GM23338 (cell line): ENCODE measurements at regions not wholly inside any gene's neighbourhood (a gene's known extent, or its start where the extent isn't known, plus 50 kb on each side); places are given as distances from the start of the nearest gene placed in this dataset.

ENCODE experiments used
- ATAC-seq: fragments of 200-7000 bp; cut with Tn5 transposase; 3 replicates; pipeline ENCODE4 v1.9.1; 2020
- DNase-seq: peaks from one replicate; pipeline ENCODE4 v3.0.0-alpha.2; 2015; ENCODE audit warnings: low spot score
- H2AFZ ChIP-seq: fragments of 200-600 bp; sonication (generic); 2 replicates; pipeline ENCODE4 v1.8.0; 2016; ENCODE audit warnings: antibody characterized with exemption, mild to moderate bottlenecking, moderate library complexity
- H3F3A ChIP-seq: fragments of 200-600 bp; sonication (generic); replicated peaks from 2 replicates; pipeline ENCODE4 v1.8.0; 2017; ENCODE audit warnings: antibody characterized with exemption, mixed run types, low read depth
- H3K27ac ChIP-seq: fragments of 200-600 bp; sonication (generic); 2 replicates; pipeline ENCODE4 v1.6.1; 2016; ENCODE audit warnings: low read depth
- H3K27me3 ChIP-seq: fragments of 200-600 bp; sonication (generic); 2 replicates; pipeline ENCODE4 v1.8.0; 2016; ENCODE audit warnings: mild to moderate bottlenecking, mixed run types, moderate library complexity; ENCODE audit not compliant: insufficient read depth
- H3K36me3 ChIP-seq: fragments of 200-600 bp; sonication (generic); 2 replicates; pipeline ENCODE4 v1.8.0; 2016; ENCODE audit warnings: mild to moderate bottlenecking; ENCODE audit not compliant: insufficient read depth
- H3K4me1 ChIP-seq: fragments of 200-600 bp; sonication (generic); 2 replicates; pipeline ENCODE4 v1.8.0; 2016; ENCODE audit warnings: mild to moderate bottlenecking, moderate library complexity; ENCODE audit not compliant: insufficient read depth
- H3K4me2 ChIP-seq: fragments of 200-600 bp; sonication (generic); 2 replicates; pipeline ENCODE4 v1.7.1; 2017; ENCODE audit warnings: mixed run types
- H3K4me3 ChIP-seq: fragments of 200-600 bp; sonication (generic); 2 replicates; pipeline ENCODE4 v1.6.1; 2016; ENCODE audit warnings: mixed run types
- H3K79me2 ChIP-seq: fragments of 200-600 bp; sonication (generic); replicated peaks from 2 replicates; pipeline ENCODE4 v1.8.0; 2017; ENCODE audit warnings: mild to moderate bottlenecking; ENCODE audit not compliant: insufficient read depth
- H3K9me2 ChIP-seq: fragments of 200-600 bp; sonication (generic); 2 replicates; pipeline ENCODE4 v1.8.0; 2017; ENCODE audit not compliant: insufficient read depth
- H4K20me1 ChIP-seq: fragments of 200-600 bp; sonication (generic); replicated peaks from 2 replicates; pipeline ENCODE4 v1.8.0; 2017; ENCODE audit warnings: mild to moderate bottlenecking; ENCODE audit not compliant: insufficient read depth
- H3K27ac Mint-ChIP-seq: 2 replicates; pipeline ENCODE4 v1.8.0; 2020; ENCODE audit warnings: inconsistent platforms, mild to moderate bottlenecking, moderate library complexity, mixed read lengths
- H3K27me3 Mint-ChIP-seq: 3 replicates; pipeline ENCODE4 v1.8.0; 2022; ENCODE audit warnings: low read depth, mild to moderate bottlenecking, moderate library complexity, mixed read lengths, inconsistent platforms; ENCODE audit not compliant: insufficient read depth, poor library complexity
- H3K36me3 Mint-ChIP-seq: 3 replicates; pipeline ENCODE4 v1.8.0; 2021; ENCODE audit warnings: low read depth, mild to moderate bottlenecking, inconsistent platforms, moderate library complexity, mixed read lengths
- H3K4me1 Mint-ChIP-seq: 3 replicates; pipeline ENCODE4 v1.8.0; 2020; ENCODE audit warnings: mild to moderate bottlenecking, inconsistent platforms, mixed read lengths
- H3K4me3 Mint-ChIP-seq: 3 replicates; pipeline ENCODE4 v1.8.0; 2021; ENCODE audit warnings: moderate library complexity, mild to moderate bottlenecking, inconsistent platforms, mixed read lengths
- H3K9me3 Mint-ChIP-seq: 3 replicates; pipeline ENCODE4 v1.8.0; 2020; ENCODE audit warnings: moderate library complexity, mild to moderate bottlenecking, inconsistent platforms, mixed read lengths
- CREB1 ChIP-seq: fragments of 250-450 bp; sonication (Bioruptor Pico); IDR thresholded peaks from 2 replicates; pipeline ENCODE4 v1.5.0; 2020; ENCODE audit warnings: low read depth, mild to moderate bottlenecking, moderate library complexity
- CTCF ChIP-seq, 2 experiments: fragments of 200-600 bp in 1 of 2; sonication (generic) in 1 of 2; conservative IDR thresholded peaks; 2 replicates each; pipeline versions ENCODE4 v1.5.1 to v1.6.1; 2016 to 2017; ENCODE audit warnings: antibody characterized with exemption in 2 of 2, low read depth in 2 of 2, mild to moderate bottlenecking in 2 of 2, moderate library complexity in 1 of 2
- ETS1 ChIP-seq: IDR thresholded peaks from 2 replicates; pipeline ENCODE4 v1.6.1; 2016; ENCODE audit warnings: antibody characterized with exemption
- EZH2 ChIP-seq: fragments of 200-600 bp; sonication (generic); IDR thresholded peaks from one replicate; pipeline ENCODE4 v1.8.0; 2017; ENCODE audit warnings: antibody characterized with exemption, mild to moderate bottlenecking, low read depth; ENCODE audit not compliant: unreplicated experiment
- EZH2phosphoT487 ChIP-seq: fragments of 200-600 bp; sonication (generic); IDR thresholded peaks from one replicate; pipeline ENCODE4 v1.8.1; 2018; ENCODE audit warnings: antibody characterized with exemption; ENCODE audit not compliant: unreplicated experiment
- JUNB ChIP-seq: IDR thresholded peaks from one replicate; pipeline ENCODE4 v1.6.1; 2016; ENCODE audit warnings: antibody characterized with exemption; ENCODE audit not compliant: unreplicated experiment
- NANOG ChIP-seq: IDR thresholded peaks from 2 replicates; pipeline ENCODE4 v1.6.1; 2016; ENCODE audit warnings: antibody characterized with exemption, borderline replicate concordance
- POLR2AphosphoS5 ChIP-seq: IDR thresholded peaks from 2 replicates; pipeline ENCODE4 v1.6.1; 2016; ENCODE audit warnings: antibody characterized with exemption, low read depth
- REST ChIP-seq: IDR thresholded peaks from one replicate; pipeline ENCODE4 v1.6.1; 2018; ENCODE audit warnings: antibody characterized with exemption; ENCODE audit not compliant: unreplicated experiment
- STAT1 ChIP-seq: IDR thresholded peaks from one replicate; pipeline ENCODE4 v1.6.1; 2016; ENCODE audit warnings: antibody characterized with exemption; ENCODE audit not compliant: unreplicated experiment
- ZNF114 ChIP-seq: fragments of 250-450 bp; sonication (Bioruptor Pico); IDR thresholded peaks from 2 replicates; pipeline ENCODE4 v1.5.0; 2020; ENCODE audit warnings: mild to moderate bottlenecking, moderate library complexity
- ZNF331 ChIP-seq: fragments of 250-450 bp; sonication (Bioruptor Pico); IDR thresholded peaks from 2 replicates; pipeline ENCODE4 v1.5.0; 2020; ENCODE audit warnings: low read depth, mild to moderate bottlenecking, moderate library complexity
- ZNF462 ChIP-seq: fragments of 250-450 bp; sonication (Bioruptor Pico); IDR thresholded peaks from 2 replicates; pipeline ENCODE4 v1.5.0; 2020; ENCODE audit warnings: mild to moderate bottlenecking, moderate library complexity

GRCh38 chr1:78762113-78762512 lies 112.5 kb downstream of the IFI44 start:
- Mint-ChIP-seq H3K36me3 (no peaks in the 10 kb centered on the region), H3K27ac (no peak overlapping the region), H3K4me3 (no peak overlapping the region), H3K27me3 (no peaks in the 10 kb centered on the region), H3K4me1 (no peaks in the 10 kb centered on the region), H3K9me3 (no peaks in the 10 kb centered on the region)
- Histone ChIP-seq H3K27ac (no peak overlapping the region), H2AFZ (no peak overlapping the region; the same call in 1 of the 2 replicates), H3K79me2 (no peaks in the 10 kb centered on the region), H3K9me2 (no peaks in the 10 kb centered on the region), H3K36me3 (no peaks in the 10 kb centered on the region), H4K20me1 (no peaks in the 10 kb centered on the region), H3K4me1 (no peaks in the 10 kb centered on the region), H3F3A (no peaks in the 10 kb centered on the region), H3K4me3 (no peak overlapping the region), H3K27me3 (no peaks in the 10 kb centered on the region), H3K4me2 (no peak overlapping the region)
- TF ChIP-seq CREB1 (CRISPR knock-in tag) (no peak), REST (no peak), ZNF462 (CRISPR knock-in tag) (no peak), ZNF114 (no peak), EZH2 (no peak), STAT1 (no peak), NANOG (no peak), EZH2phosphoT487 (no peak), POLR2AphosphoS5 (no peak), CTCF (conservative IDR thresholded peaks at IDR 0.05; ENCODE audit: low read depth in 2 of 2) (no peak), ETS1 (no peak), ZNF331 (CRISPR knock-in tag) (no peak), JUNB (no peak)
- DNase-seq, result no peak
- ATAC-seq, result no peak
